GM13976 (cell line): ENCODE measurements at regions not wholly inside any gene's neighbourhood (a gene's known extent, or its start where the extent isn't known, plus 50 kb on each side); places are given as distances from the start of the nearest gene placed in this dataset.

Source experiments
- DNase-seq: peaks from one replicate; pipeline ENCODE4 v3.0.0; 2012; ENCODE audit warnings: low spot score
- CTCF ChIP-seq: IDR thresholded peaks from 2 replicates; pipeline ENCODE4 v1.5.1; 2012; ENCODE audit warnings: borderline replicate concordance, mild to moderate bottlenecking; ENCODE audit not compliant: insufficient read depth; ENCODE audit errors: extremely low read depth, missing control alignments, control extremely low read depth
- in situ Hi-C: fragments of 300-500 bp; cut with MboI; formaldehyde crosslinking; loops from one replicate; pipeline ENCODE4 v1.12.0; 2022; ENCODE audit warnings: low sequenced_read_pairs, mixed read lengths, inconsistent platforms; ENCODE audit not compliant: unreplicated experiment

DNA sequence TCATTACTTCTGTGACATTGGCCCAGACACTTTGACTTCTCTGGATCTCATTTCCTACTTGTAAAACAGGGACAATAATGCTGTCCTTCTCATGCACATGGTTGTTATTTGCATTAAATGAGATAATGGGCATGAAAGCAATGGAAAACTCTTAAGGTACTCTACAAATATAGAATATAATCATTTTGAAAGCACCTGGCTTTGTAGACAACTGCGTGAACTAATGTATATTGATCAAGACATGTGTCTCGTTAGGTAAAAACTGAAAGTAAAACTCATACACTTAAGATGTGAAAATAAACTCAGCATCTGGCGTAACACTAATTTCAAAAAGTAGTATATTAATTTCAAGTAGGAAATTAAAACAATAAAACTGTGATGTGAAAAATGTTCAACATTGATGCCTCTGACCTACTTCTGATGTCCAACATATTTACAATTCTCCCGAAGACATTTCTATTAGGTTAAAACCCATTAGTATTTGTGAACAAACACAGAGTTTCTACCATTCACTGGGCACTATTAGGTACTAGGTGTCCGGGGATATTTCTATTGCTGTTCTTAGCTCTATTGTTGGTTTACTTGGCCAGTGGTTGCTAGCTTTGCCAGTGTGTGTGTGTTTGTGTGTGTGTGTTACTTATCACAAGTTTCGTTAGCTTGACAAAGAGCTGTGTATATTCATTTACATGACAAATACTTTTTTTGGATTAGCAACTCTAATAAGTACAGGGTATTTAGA, 220.5 kb downstream of the KCNRG start:
- in situ Hi-C loops: no loop called here
- DNase-seq: no peak
- no peak for TF ChIP-seq CTCF

DNA sequence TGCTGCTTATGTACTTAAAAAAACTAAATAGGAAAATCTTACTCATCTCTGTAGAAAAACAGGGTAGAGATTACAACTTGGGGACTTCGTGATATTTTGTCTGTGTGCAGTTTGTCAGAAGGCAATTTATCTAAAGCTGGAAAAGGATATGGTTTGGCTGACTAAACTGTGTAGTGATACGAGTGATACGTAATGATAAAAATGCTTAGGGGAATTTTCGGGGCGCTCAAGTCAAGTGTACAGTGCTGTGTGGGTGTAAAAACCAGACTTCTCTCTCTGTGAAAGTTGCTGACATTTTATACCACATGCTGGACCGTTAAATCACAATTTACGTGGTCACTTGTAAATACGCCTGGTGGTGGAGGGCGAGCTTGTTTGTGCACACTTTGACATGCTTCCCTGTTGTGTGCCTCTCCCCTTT, 221.7 kb downstream of the KCNRG start:
- TF ChIP-seq CTCF: no peak
- peak; percentile 68 for DNase-seq
- in situ Hi-C loops: no loop called here

GRCh38 chr13:50238922-50239321, 223.7 kb downstream of the KCNRG start:
- in situ Hi-C loops: no loop called here
- DNase-seq: no peak
- TF ChIP-seq CTCF: no peak

GRCh38 chr13:50241479-50241878, 226.2 kb downstream of the KCNRG start:
- in situ Hi-C loops: no loop called here
- no peak for TF ChIP-seq CTCF

DNA sequence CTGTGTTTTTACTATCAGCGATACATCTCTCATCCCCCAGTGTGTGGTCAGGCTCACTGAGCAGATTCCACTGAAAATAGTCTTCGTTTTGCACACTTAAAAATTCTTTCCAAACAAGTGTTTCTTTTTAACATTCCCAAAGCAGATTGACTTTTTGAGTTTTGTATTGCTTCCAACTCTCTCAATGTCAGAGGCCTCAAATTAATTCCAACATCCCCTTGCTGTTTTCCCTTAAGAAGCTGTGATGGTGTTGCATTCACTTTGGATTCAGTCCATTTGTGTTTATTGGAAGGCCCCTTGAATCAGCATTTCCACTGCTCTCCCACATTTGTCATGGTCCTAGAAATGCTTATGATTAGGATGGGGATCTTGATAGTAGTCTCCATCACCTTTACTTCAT, 228.7 kb downstream of the KCNRG start:
- in situ Hi-C loops: no loop called here
- no peak for TF ChIP-seq CTCF
- no peak for DNase-seq

More at GRCh38 chr13:50241479-50241878, 226.2 kb downstream of the KCNRG start:
- DNase-seq: no peak

GRCh38 chr13:50244355-50244712, 229.1 kb downstream of the KCNRG start:
- no peak for TF ChIP-seq CTCF
- DNase-seq: no peak
- in situ Hi-C loops: no loop called here
